SK-N-SH treated with all-trans-retinoic acid at 6 μM for 48 hours (cell line): ENCODE measurements at regions not wholly inside any gene's neighbourhood (a gene's known extent, or its start where the extent isn't known, plus 50 kb on each side); places are given as distances from the start of the nearest gene placed in this dataset.

Experiments used
- ARNTL ChIP-seq: fragments of 450-650 bp; formaldehyde crosslinking; IDR thresholded peaks from 2 replicates; pipeline ENCODE4 v1.5.0; 2020; ENCODE audit warnings: low read depth, mild to moderate bottlenecking, moderate library complexity, borderline replicate concordance
- BACH2 ChIP-seq: fragments of 250-450 bp; sonication (Bioruptor Pico); IDR thresholded peaks from 2 replicates; pipeline ENCODE4 v1.9.0; 2021; ENCODE audit warnings: mild to moderate bottlenecking, borderline replicate concordance
- PATZ1 ChIP-seq: fragments of 250-450 bp; sonication (Bioruptor Pico); IDR thresholded peaks from 2 replicates; pipeline ENCODE4 v1.8.0; 2020; ENCODE audit warnings: mild to moderate bottlenecking, moderate library complexity, borderline replicate concordance
- POU6F1 ChIP-seq: fragments of 250-450 bp; sonication (Bioruptor Pico); IDR thresholded peaks from 2 replicates; pipeline ENCODE4 v1.8.0; 2021; ENCODE audit warnings: low read depth, mild to moderate bottlenecking, moderate library complexity, borderline replicate concordance
- RARB ChIP-seq: fragments of 250-450 bp; sonication (Bioruptor Pico); IDR thresholded peaks from 2 replicates; pipeline ENCODE4 v1.8.0; 2021; ENCODE audit warnings: mild to moderate bottlenecking, moderate library complexity
- SNAI2 ChIP-seq: fragments of 250-450 bp; sonication (Bioruptor Pico); IDR thresholded peaks from 2 replicates; pipeline ENCODE4 v1.5.0; 2020; ENCODE audit warnings: mild to moderate bottlenecking, moderate library complexity
- TOX ChIP-seq: fragments of 250-450 bp; sonication (Bioruptor Pico); IDR thresholded peaks from 2 replicates; pipeline ENCODE4 v1.8.0; 2021; ENCODE audit warnings: mild to moderate bottlenecking, moderate library complexity, borderline replicate concordance
- TSHZ2 ChIP-seq: fragments of 250-450 bp; sonication (Bioruptor Pico); IDR thresholded peaks from 2 replicates; pipeline ENCODE4 v1.5.0; 2020; ENCODE audit warnings: mild to moderate bottlenecking, moderate library complexity
- ZC3H10 ChIP-seq: fragments of 250-450 bp; sonication (Bioruptor Pico); IDR thresholded peaks from 2 replicates; pipeline ENCODE4 v1.5.1; 2021; ENCODE audit warnings: mild to moderate bottlenecking, moderate library complexity

GRCh38 chr9:95822583-95823431 lies 52.7 kb upstream of the ERCC6L2 start:
- TF ChIP-seq PATZ1 (CRISPR knock-in tag) (no peak), RARB (CRISPR knock-in tag) (no peak), ZC3H10 (CRISPR knock-in tag) (no peak), ARNTL (no peak), BACH2 (CRISPR knock-in tag) (no peak), POU6F1 (CRISPR knock-in tag) (no peak), TSHZ2 (CRISPR knock-in tag) (no peak), SNAI2 (CRISPR knock-in tag) (no peak), TOX (CRISPR knock-in tag) (no peak)
